Right lobe of liver (tissue), 4 donors: ENCODE measurements at regions not wholly inside any gene's neighbourhood (a gene's known extent, or its start where the extent isn't known, plus 50 kb on each side); places are given as distances from the start of the nearest gene placed in this dataset.

Experiments
- CTCF ChIP-seq, 4 donors: fragments of 200-600 bp in 3 of 4; fragments of 450-650 bp in 1 of 4; IDR thresholded peaks; one replicate each; pipeline versions ENCODE4 v1.5.1 to v1.8.0; 2016 to 2022; ENCODE audit warnings: antibody characterized with exemption in 4 of 4, mild to moderate bottlenecking in 2 of 4
- POLR2A ChIP-seq: fragments of 450-650 bp; IDR thresholded peaks from one replicate; pipeline ENCODE4 v1.6.1; 2017; ENCODE audit warnings: antibody characterized with exemption, mild to moderate bottlenecking
- donor health status: DM: no; HTN: no; CAD: no.
- donor health status: DM: no; HTN: no; CAD: no.
- donor health status: DM: no; HTN: yes; CAD: no.

- TF ChIP-seq CTCF (IDR thresholded peaks at IDR 0.05) (no peak), POLR2A (no peak)
Measured at GRCh38 chr13:67421475-67421874, 191.3 kb upstream of the PCDH9 start.
